Body of pancreas (tissue), 4 donors: ENCODE measurements at regions not wholly inside any gene's neighbourhood (a gene's known extent, or its start where the extent isn't known, plus 50 kb on each side); places are given as distances from the start of the nearest gene placed in this dataset.
A peak's percentile ranks its signal among the peaks of the same experiment; 100 is the strongest.

Experiments used
- ATAC-seq: fragments of 150-250 bp; one replicate; pipeline ENCODE4 v1.9.1; 2016
- DNase-seq, 4 donors: peaks; one replicate each; pipeline ENCODE4 v3.0.0-alpha.2; 2019
- H3K27ac ChIP-seq, 4 donors: fragments of 200-600 bp; sonication (generic); 1 replicate in 3 of 4; 2 replicates in 1 of 4; pipeline versions ENCODE4 v1.5.1 to v1.6.1; 2016 to 2019; ENCODE audit warnings: mild to moderate bottlenecking in 1 of 4, mixed read lengths in 1 of 4, moderate library complexity in 1 of 4
- H3K27me3 ChIP-seq, 2 donors: fragments of 200-600 bp; sonication (generic); one replicate each; pipeline ENCODE4 v1.6.0; 2016; ENCODE audit warnings: mild to moderate bottlenecking in 1 of 2
- H3K36me3 ChIP-seq, 2 donors: fragments of 200-600 bp; sonication (generic); replicated peaks in 1 of 2; 2 replicates each; pipeline ENCODE4 v1.5.1; 2016; ENCODE audit warnings: low read depth in 2 of 2; ENCODE audit not compliant: insufficient read depth in 1 of 2
- H3K4me1 ChIP-seq: fragments of 200-600 bp; sonication (generic); one replicate; pipeline ENCODE4 v1.6.0; 2016
- H3K4me3 ChIP-seq, 2 donors: fragments of 200-600 bp; sonication (generic); 1 replicate in 1 of 2; 2 replicates in 1 of 2; pipeline ENCODE4 v1.5.1; 2016 to 2019
- H3K9me3 ChIP-seq, 3 donors: fragments of 200-600 bp; sonication (generic); 1 replicate in 2 of 3; 2 replicates in 1 of 3; pipeline ENCODE4 v1.5.1; 2016
- CTCF ChIP-seq, 7 experiments: fragments of 450-650 bp in 4 of 7; fragments of 200-600 bp in 3 of 7; sonication (generic) in 3 of 7; IDR thresholded peaks; one replicate each; pipeline ENCODE4 v1.5.1; 2016 to 2019; ENCODE audit warnings: antibody characterized with exemption in 7 of 7
- POLR2A ChIP-seq, 3 donors: fragments of 450-650 bp; IDR thresholded peaks; one replicate each; pipeline ENCODE4 v1.6.1; 2016; ENCODE audit warnings: antibody characterized with exemption in 3 of 3, mild to moderate bottlenecking in 2 of 3
- WGBS, 2 donors: methylation state at CpG; one replicate each; pipeline ENCODE4 v1.1.5; 2017; 5-methylcytosine and 5-hydroxymethylcytosine counted together
- intact Hi-C: fragments of 100-400 bp; cut with DNase I; formaldehyde crosslinking; loops from one replicate; pipeline ENCODE4 v1.15.1; 2023

- ATAC-seq: no peak
- no peaks in the 10 kb centered on the region for H3K27me3 ChIP-seq
- H3K27ac ChIP-seq: no peak overlapping the region
- no peaks in the 10 kb centered on the region for H3K36me3 ChIP-seq
- no peaks in the 10 kb centered on the region for H3K9me3 ChIP-seq
- intact Hi-C loops: no loop called here
- TF ChIP-seq POLR2A (IDR thresholded peaks at IDR 0.05) (no peak), CTCF (IDR thresholded peaks at IDR 0.05) (no peak)
- WGBS, 2 donors: 81 to 87% methylated on average over 1 of the region's 1 CpG
- no peak for DNase-seq
- H3K4me3 ChIP-seq: no peak overlapping the region
- H3K4me1 ChIP-seq: no peaks in the 10 kb centered on the region
These were observed 82.1 kb upstream of the POMGNT2 start for GRCh38 chr3:43187836-43188479.

- Histone ChIP-seq H3K4me3 (no peak overlapping the region), H3K27me3 (no peaks in the 10 kb centered on the region), H3K4me1 (peaks cover 7% of the 10 kb centered on the region), H3K9me3 (no peaks in the 10 kb centered on the region), H3K27ac (no peak overlapping the region), H3K36me3 (no peaks in the 10 kb centered on the region)
- intact Hi-C loops: no loop called here
- ATAC-seq (no peak), DNase-seq (no peak)
- TF ChIP-seq CTCF (IDR thresholded peaks at IDR 0.05): no peak
- no peak for TF ChIP-seq POLR2A (IDR thresholded peaks at IDR 0.05)
- 81 to 86% methylated on average over 8 of the region's 8 CpGs for WGBS, 2 donors
These were observed 80.1 kb upstream of the POMGNT2 start for GRCh38 chr3:43185983-43186314.

GRCh38 chr3:43185274-43185982 lies 79.5 kb upstream of the POMGNT2 start:
- H3K36me3 ChIP-seq: no peaks in the 10 kb centered on the region
- 34 to 71% methylated on average over 3 to 5 of the region's 5 CpGs for WGBS, 2 donors
- no peaks in the 10 kb centered on the region for H3K9me3 ChIP-seq
- ATAC-seq (peak; percentile 27), DNase-seq (no peak)
- no peak overlapping the region for H3K27ac ChIP-seq
- TF ChIP-seq CTCF (IDR thresholded peaks at IDR 0.05) (no peak), POLR2A (IDR thresholded peaks at IDR 0.05) (no peak)
- no peaks in the 10 kb centered on the region for H3K27me3 ChIP-seq
- no peak overlapping the region for H3K4me3 ChIP-seq
- intact Hi-C loops: no loop called here
- peaks cover 12% of the 10 kb centered on the region for H3K4me1 ChIP-seq

GRCh38 chr3:43183456-43183855 lies 77.6 kb upstream of the POMGNT2 start:
- Histone ChIP-seq H3K27me3 (no peaks in the 10 kb centered on the region), H3K36me3 (no peaks in the 10 kb centered on the region), H3K9me3 (no peaks in the 10 kb centered on the region), H3K27ac (no peak overlapping the region), H3K4me3 (no peak overlapping the region), H3K4me1 (peaks cover 30% of the 10 kb centered on the region)
- ATAC-seq (no peak), DNase-seq (no peak)
- 55 to 56% methylated on average over 2 of the region's 2 CpGs for WGBS, 2 donors
- intact Hi-C loops: no loop called here
- TF ChIP-seq POLR2A (IDR thresholded peaks at IDR 0.05) (no peak), CTCF (IDR thresholded peaks at IDR 0.05) (no peak)
